Activated CD4-positive, alpha-beta T cell treated with anti-CD3 and anti-CD28 coated beads, Interleukin-10, Interleukin-2, amounts not matched to agents 100 ng/mL and 50 ng/mL, durations not matched to agents 16 hours and 8 hours (primary cell): ENCODE measurements at regions not wholly inside any gene's neighbourhood (a gene's known extent, or its start where the extent isn't known, plus 50 kb on each side); places are given as distances from the start of the nearest gene placed in this dataset.

Experiments
- DNase-seq: peaks from one replicate; pipeline ENCODE4 v3.0.0-alpha.2; 2020

- no peak for DNase-seq
These were observed 118.9 kb upstream of the NECTIN1 start for GRCh38 chr11:119847853-119848252.

GRCh38 chr11:119846374-119846773 lies 117.4 kb upstream of the NECTIN1 start:
- DNase-seq, result no peak

DNA sequence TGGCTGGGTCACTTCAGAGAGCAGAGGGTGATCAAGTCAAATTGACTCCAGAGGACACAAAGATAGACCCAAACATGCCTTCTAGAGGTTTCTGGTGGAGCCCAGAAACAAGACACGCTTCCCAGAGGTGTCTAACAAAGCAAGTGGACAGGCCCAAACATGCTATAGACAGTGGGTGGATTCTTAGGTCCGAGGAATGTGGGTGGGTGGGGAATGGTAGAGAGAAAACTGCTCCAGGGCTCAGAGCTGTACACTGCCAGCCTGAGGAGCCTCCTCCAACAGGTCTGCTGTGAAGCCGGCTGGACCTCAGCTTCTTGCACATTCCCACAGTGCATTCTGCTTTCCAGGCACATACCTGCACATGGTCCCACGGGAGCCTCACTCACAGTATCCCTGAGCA lies 116.8 kb upstream of the NECTIN1 start:
- DNase-seq, result no peak

GRCh38 chr11:119845305-119845704 lies 116.3 kb upstream of the NECTIN1 start:
- DNase-seq, result no peak

DNA sequence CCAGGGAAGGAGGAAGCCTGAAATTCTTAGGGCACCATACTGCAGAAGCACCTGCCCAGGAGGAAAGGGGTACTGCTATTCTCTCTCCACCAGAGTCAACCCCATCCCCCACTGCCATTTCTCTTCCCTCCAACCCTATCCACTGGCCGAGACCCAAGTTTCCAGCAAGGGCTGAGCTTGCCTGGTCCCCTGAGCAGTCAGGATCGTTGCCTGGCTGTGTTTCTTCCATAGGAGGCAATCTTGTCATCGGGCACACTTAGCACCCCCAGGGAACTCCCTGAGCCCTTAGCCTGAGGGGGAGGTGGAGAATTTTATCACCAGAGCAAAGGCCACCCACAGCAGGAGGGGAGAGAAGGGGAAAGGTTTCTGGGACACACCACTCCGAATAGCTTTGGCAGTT lies 115.8 kb upstream of the NECTIN1 start:
- no peak for DNase-seq

GRCh38 chr11:119843877-119844276 lies 114.9 kb upstream of the NECTIN1 start:
- DNase-seq, result no peak

DNA sequence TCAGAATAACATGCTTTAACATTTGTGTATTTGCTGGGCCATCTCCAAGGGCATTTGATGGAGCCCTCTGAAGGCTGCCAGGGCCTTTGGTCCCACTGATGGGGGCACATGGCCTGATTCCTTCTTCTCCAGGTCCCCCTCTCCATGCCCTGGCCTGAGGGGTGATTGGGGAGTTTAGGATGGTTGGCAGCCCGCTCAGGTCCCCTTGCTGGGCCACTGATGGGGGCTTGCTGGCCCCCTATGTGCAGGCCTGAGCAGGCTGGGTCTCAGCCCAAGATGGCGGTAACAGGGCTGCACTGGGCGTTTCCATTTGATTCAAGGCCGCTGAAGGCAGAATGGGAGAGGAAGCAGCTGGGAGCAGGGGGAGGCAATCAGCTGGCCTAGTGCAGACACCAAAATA lies 113.7 kb upstream of the NECTIN1 start:
- DNase-seq, result no peak

- no peak for DNase-seq
These were observed 110.6 kb upstream of the NECTIN1 start for GRCh38 chr11:119839476-119840133.

DNA sequence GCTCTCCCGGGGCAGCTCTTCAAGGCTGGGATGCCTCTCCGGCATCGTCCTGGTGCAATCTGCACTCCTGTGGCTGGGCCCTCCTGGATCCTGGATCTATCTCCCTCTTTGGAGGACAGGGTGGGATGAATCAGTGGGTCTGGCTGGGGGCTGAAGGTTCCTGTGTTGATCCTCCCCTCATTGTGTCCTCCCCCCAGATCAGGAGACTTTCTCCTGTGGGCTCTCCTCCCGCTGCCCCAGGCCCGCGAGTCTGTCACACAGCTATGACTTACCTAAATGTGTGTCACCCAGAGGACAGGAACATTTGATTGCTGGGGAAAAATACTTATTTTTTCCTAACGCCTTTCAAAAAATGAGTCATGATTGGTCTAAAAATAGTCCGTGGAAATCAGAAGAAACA lies 106.8 kb upstream of the NECTIN1 start:
- peak; percentile 19 for DNase-seq

- no peak for DNase-seq
These were observed 103.4 kb upstream of the NECTIN1 start for GRCh38 chr11:119832202-119832935.

DNA sequence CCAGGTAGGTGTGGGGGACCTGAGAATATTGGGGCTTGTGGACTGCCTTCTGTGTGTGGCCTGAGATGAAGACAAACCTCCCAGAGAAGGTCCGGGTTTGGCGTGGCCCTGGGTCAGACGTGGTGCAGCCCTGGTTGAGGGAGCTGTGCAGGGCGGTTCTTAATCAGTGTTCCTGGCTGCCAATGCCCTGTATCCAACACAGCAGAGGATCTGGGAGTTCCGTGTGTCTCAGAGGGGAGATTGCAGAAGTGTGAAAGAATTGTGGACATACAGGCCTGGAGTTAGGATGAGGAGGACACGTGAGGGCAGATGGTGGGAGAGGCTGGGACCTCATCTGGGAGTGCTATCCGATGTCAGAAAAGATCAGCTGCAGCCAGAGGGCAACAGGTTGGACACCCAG lies 102.0 kb upstream of the NECTIN1 start:
- no peak for DNase-seq

DNA sequence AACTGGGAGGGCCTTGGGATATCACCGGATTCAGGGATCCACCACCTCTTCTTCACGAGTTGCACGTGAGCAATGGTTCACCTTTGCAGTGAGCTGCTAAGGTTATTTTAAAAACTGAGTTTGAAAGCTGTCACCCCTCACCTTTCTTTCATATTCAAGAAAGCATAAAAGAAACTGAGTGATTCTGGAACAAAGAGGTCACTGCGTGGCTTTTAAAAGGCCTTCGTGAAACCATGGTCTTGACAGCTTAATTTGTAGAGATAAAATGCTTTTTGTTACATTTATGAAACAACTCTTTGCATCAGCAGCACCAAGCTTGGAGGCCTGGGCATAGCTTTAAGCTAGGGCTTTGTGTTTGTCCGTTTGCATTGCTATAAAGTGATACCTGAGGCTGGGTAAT lies 101.4 kb upstream of the NECTIN1 start:
- DNase-seq, result no peak

GRCh38 chr11:119829402-119829801 lies 100.4 kb upstream of the NECTIN1 start:
- DNase-seq, result no peak

DNA sequence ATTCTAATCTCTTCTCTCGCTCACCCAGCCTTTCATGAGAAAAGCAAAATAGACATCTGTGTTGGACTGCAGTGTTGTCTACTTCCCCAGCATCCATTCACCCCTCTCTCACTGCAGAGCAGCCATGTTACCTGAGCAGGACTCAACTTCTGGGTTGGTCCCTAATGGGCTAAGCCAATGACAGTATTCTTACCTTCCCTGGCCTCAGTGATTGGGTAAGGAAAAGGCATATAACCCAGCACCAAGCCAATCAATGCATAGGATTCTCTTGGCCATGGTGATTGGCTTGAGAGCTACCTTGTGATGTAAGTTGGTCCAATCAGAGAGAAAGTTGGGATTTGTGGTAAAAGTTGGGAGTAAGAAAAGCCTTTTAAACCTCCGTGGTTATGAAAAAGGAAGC lies 99.8 kb upstream of the NECTIN1 start:
- DNase-seq, result no peak

DNA sequence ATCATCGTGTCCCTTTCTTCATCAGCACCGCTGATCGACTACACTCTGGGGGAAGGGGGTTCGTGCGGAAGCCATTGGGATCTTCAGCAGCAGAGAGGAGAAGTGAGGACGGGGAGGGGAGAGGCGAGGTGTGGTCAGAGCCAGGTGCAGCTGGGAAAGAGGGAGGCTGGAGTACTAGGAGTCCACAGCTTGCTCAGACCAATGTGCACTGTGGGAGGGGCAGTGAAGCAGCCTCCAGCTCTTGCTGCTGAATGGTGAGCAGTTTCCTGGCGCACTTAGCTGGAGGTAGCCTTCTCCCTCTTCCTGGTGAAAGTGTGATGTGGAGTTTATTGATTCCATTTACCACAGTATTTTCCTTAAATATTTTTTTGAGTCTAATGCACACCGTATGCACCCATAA lies 99.0 kb upstream of the NECTIN1 start:
- no peak for DNase-seq

DNA sequence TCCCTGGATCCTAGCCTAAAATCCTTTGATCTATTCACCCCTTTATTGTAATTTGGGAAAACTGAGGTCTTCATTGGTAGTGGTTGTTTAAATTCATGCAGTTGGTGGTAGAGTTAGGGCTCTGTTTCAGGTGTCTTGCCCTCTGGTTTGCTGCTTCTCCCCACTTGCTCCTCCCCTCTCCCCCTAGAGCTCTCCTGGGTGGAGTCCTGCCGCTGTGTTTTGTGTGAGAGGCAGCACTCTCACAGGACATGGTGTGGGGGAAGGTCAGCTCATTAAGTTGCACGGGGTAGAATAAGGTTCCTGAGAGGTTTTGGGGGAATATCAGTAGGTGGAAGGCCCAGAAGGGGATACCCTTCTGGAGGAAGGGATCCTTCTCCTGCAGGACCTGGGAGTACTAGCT lies 98.1 kb upstream of the NECTIN1 start:
- DNase-seq, result no peak

GRCh38 chr11:119823077-119823476 lies 94.1 kb upstream of the NECTIN1 start:
- DNase-seq, result no peak

DNA sequence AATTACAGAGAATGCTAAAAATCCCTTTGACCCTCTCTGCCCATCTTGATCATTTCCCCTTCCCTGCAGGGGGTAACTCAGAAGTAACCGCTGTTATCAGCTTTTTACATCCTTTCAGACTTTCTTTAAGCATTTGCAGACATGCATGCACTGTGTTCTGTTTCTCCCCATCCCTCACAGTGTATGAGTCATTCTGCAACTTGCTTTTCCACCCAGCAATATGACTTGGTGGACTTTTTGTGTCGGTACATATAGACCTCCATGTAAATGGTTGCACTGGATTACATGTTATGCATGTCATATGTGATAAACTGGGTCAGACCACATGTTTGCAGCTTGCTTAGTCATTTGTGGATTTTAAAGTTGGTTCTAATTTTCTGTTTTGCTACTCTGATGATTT lies 87.7 kb upstream of the NECTIN1 start:
- DNase-seq, result peak; percentile 34

DNA sequence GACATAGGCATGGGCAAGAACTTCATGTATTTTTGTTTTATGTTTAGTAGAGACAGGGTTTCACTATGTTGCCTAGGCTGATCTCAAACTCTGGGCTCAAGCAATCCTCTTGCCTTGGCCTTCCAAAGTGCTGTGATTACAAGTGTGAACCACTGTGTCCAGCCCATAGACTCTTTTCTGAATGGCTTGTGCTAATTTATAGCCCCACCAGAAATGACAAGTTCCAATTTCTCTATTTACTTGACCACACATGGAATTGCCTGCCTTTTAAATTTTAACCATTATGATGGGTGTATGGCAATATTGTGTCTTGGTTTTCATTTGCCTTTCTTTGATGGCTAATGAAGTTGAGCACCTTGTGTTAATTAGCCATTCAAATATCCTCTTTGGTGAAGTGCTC lies 85.8 kb upstream of the NECTIN1 start:
- DNase-seq, result no peak

DNA sequence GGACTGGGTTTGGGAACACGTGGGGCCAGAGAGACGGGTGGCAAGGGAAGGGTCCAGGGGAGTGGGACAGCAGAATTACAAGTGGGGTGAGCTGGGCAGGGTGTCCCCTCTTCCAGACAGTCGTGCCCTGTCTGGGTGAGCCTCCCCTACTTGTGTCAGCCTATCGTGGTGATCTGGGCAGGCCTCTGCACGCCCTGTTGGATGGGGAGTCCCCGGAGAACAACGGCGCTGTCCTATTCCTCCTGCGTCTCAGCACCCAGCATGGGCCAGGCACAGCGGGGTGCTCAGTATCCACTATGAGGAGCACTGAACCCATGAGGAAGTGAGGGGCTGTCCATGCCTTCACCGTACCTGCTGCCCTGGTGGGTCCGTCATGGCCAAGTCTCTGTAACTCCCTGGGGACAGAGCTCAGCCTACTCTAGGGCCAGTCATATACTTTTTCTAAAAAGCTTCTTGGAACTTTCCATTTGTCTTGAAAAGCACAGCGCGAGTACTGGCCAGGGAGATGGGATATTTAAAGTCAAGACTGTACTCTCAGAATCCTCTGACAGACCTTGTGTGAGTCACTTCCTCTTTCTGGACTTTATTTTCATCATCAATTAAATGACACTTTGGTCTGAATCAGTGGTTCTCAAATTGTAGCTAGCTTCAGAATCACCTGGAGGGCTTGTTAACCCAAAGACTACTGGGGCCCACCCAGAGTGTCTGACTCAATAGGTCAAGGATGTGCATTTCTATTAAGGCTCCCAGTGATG lies 81.7 kb upstream of the NECTIN1 start:
- DNase-seq, result no peak

DNA sequence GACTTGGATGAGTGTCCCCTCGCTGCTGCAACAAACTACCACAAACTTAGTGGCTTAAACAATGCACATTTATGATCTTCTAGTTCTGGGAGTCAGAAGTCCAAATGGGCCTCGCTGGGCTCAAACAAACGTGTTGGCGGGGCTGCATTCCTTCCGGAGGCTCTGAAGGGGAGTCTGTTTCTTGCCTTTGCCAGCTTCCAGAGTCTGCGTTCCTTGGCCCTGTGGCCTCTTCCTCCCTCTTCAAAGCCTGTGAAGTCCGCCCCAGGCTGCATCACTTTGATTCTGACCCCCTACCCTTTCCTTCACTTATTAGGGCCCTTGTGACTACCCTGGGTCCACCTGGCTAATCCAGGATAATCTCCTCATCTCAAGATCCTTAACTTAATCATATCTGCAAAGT lies 80.3 kb upstream of the NECTIN1 start:
- DNase-seq, result no peak

DNA sequence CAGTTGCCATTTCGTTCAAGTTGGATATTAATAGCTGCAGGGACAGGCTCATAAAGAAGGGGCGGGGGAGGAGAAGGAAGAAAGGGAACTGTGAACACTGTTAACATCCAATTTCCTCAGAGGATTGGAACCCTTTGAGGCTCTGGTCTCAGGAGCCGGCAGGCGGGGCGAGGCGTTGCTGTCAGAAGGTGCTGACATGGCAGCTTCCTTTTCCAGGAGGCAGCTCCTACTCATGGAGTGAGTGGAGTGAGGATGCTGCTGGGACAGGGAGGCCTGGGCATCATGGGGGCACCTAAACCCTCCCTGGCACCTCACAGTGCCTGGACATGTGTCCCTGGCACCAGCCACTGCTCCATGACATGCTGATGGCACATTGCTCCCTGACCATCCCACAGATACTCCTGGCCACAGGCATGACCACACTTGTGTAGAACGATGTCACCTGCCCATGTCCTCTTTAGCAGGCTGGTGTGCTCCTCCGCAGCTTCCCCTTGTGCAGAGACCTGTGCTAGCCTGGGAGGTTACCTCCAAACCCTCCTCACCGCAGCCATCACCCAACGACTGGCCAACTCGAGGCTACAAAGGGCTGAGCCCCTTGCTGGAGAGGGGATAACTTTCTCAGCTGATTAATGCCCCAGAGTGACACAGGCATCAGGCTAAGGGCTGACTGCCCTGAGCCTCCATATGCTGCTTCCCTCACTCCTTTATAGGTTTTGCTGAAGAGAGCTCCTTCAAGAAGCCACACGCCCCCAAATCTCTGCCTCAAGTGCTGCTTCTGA lies 79.6 kb upstream of the NECTIN1 start:
- DNase-seq, result no peak

- no peak for DNase-seq
These were observed 78.8 kb upstream of the NECTIN1 start for GRCh38 chr11:119807841-119808240.
